ENCODE measurements at regions not wholly inside any gene's neighbourhood (a gene's known extent, or its start where the extent isn't known, plus 50 kb on each side); places are given as distances from the start of the nearest gene placed in this dataset.
"Not testable (repeated sequence)": the region's sequence is repeated elsewhere in the genome, so short reads cannot be mapped to it uniquely, and the experiment has no call there.

GRCh38 chr6:86487660-86488221, 449.6 kb upstream of the HTR1E start:
- no peak overlapping the region for H3K27ac ChIP-seq
- WGBS, 2 donors: 68 to 88% methylated on average over 2 of the region's 2 CpGs
- no peaks in the 10 kb centered on the region for H3K36me3 ChIP-seq
- DNase-seq (no peak), FAIRE-seq (no peak), ATAC-seq (no peak)
- intact Hi-C loops (cut with DNase I): no loop called here
- TF ChIP-seq CTCF (IDR thresholded peaks at IDR 0.05): no peak
- no peak overlapping the region for H3K4me3 ChIP-seq
- H3K9me3 ChIP-seq: no peaks in the 10 kb centered on the region
- no peaks in the 10 kb centered on the region for H3K27me3 ChIP-seq
- H3K4me1 ChIP-seq: no peaks in the 10 kb centered on the region

GRCh38 chr6:86478316-86478715, 459.0 kb upstream of the HTR1E start:
- H3K27me3 ChIP-seq: not testable (repeated sequence)
- 78 to 85% methylated on average over 10 of the region's 10 CpGs for WGBS, 2 donors

DNA sequence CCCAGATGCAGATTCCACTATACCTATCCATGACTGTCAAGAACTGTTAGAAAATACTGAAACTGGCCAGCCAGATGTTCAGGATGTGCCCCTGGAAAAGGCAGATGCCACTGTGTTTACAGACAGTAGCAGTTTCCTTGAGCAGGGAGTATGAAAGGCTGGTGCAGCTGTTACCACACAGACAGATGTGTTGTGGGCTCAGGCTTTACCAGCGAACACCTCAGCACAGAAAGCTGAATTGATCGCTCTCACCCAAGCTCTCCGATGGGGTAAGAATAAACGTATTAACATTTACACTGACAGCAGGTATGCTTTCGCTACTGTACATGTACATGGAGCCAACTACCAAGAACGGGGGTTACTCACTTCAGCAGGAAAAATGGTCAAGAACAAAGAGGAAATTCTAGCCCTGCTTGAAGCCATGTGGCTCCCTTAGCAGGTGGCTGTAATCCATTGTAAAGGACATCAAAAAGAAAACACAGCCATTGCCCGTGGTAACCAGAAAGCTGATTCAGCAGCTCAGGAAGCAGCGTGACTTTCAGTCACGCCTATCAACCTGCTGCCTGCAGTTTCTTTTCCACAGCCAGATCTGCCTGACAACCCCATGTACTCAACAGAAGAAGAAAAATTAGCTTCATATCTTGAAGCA, 459.7 kb upstream of the HTR1E start:
- Histone ChIP-seq H3K27ac (no peak overlapping the region), H3K9me3 (no peaks in the 10 kb centered on the region), H3K4me3 (no peak overlapping the region), H3K36me3 (no peaks in the 10 kb centered on the region), H3K4me1 (no peaks in the 10 kb centered on the region), H3K27me3 (no peaks in the 10 kb centered on the region)
- no peak for FAIRE-seq
- DNase-seq: peak in 1 of 6 donors; percentile 4
- no peak for TF ChIP-seq CTCF (IDR thresholded peaks at IDR 0.05)
- intact Hi-C loops (cut with DNase I): no loop called here
- 39 to 42% methylated on average over 9 of the region's 9 CpGs for WGBS, 2 donors
- ATAC-seq: peak in 3 of 4 donors; percentile 51 to 77 (median 60)

More at GRCh38 chr6:86478316-86478715, 459.0 kb upstream of the HTR1E start:
- FAIRE-seq; H3K27ac ChIP-seq; H3K9me3 ChIP-seq; ATAC-seq; intact Hi-C loops (cut with DNase I); DNase-seq; H3K4me3 ChIP-seq; H3K36me3 ChIP-seq; H3K4me1 ChIP-seq: not testable (repeated sequence)

DNA sequence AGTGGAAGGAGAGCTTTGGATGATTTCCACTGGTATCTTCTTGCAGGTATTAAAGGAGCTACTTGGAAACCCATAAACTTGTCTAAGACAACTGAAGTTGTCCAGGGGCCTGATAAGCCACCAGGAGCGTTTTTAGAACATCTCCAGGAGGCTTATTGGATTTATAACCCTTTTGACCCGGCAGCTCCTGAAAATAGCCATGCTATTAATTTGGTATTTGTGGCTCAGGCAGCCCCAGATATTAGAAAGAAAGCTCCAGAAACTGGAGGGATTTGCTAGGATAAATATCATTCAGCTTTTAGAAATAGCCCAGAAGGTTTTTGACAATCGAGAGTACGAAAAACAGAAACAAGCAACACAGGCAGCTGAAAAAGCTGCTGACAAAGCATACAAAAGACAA, 461.0 kb upstream of the HTR1E start:
- 69 to 82% methylated on average over 4 of the region's 4 CpGs for WGBS, 2 donors
- ATAC-seq (no peak), DNase-seq (no peak), FAIRE-seq (no peak)
- Histone ChIP-seq H3K9me3 (no peaks in the 10 kb centered on the region), H3K4me3 (no peak overlapping the region), H3K27me3 (no peaks in the 10 kb centered on the region), H3K36me3 (no peaks in the 10 kb centered on the region), H3K27ac (no peak overlapping the region), H3K4me1 (no peaks in the 10 kb centered on the region)
- no peak for TF ChIP-seq CTCF (IDR thresholded peaks at IDR 0.05)
- intact Hi-C loops (cut with DNase I): no loop called here

DNA sequence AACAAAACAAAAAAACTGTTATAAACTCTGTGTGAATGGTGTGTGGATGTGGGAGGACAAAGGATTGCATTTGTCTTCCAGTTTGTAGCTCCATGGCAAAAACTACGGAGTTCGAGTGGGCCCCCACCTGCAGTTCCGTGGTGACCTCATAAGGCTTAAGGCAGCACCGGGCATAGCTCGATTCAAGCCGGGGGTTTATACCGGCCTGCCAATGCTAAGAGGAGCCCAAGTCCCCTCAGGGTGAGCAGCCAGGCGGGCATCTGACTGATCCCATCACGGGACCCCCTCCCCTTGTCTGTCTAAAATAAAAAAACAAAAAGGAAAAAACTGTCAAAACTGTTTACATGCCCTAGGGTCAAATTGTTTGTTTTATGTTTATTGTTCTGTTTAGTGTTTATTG, 463.2 kb upstream of the HTR1E start:
- no peak for TF ChIP-seq CTCF (IDR thresholded peaks at IDR 0.05)
- no peak overlapping the region for H3K4me3 ChIP-seq
- DNase-seq: peak in 1 of 6 donors; percentile 28
- intact Hi-C loops (cut with DNase I): no loop called here
- H3K9me3 ChIP-seq: no peaks in the 10 kb centered on the region
- no peaks in the 10 kb centered on the region for H3K4me1 ChIP-seq
- WGBS, 2 donors: 83 to 87% methylated on average over 9 of the region's 9 CpGs
- H3K27me3 ChIP-seq: no peaks in the 10 kb centered on the region
- H3K36me3 ChIP-seq: no peaks in the 10 kb centered on the region
- H3K27ac ChIP-seq: no peak overlapping the region
- no peak for FAIRE-seq
- no peak for ATAC-seq
